ENCODE measurements at regions not wholly inside any gene's neighbourhood (a gene's known extent, or its start where the extent isn't known, plus 50 kb on each side); places are given as distances from the start of the nearest gene placed in this dataset.

- intact Hi-C loops (cut with micrococcal nuclease): loop anchor here (1.0 to 2.0 kb wide), 3 partner anchors 20 to 48 kb away; no protein-coding TSS in a partner anchor
- peaks cover 3% of the 10 kb centered on the region for H3K9me3 Mint-ChIP-seq
- no peak for DNase-seq (ENCODE audit: low spot score)
- H3K27me3 Mint-ChIP-seq (ENCODE audit: insufficient read depth): peaks cover 3% of the 10 kb centered on the region
- H3K27ac Mint-ChIP-seq: no peak overlapping the region
- peaks cover 2% of the 10 kb centered on the region for H3K36me3 Mint-ChIP-seq (ENCODE audit: low read depth)
- peaks cover 20% of the 10 kb centered on the region for H3K4me1 Mint-ChIP-seq (ENCODE audit: low read depth)
- H3K4me3 Mint-ChIP-seq: no peak overlapping the region
Measured at GRCh38 chr3:112412494-112412893, 79.5 kb downstream of the CD200 start.

DNA sequence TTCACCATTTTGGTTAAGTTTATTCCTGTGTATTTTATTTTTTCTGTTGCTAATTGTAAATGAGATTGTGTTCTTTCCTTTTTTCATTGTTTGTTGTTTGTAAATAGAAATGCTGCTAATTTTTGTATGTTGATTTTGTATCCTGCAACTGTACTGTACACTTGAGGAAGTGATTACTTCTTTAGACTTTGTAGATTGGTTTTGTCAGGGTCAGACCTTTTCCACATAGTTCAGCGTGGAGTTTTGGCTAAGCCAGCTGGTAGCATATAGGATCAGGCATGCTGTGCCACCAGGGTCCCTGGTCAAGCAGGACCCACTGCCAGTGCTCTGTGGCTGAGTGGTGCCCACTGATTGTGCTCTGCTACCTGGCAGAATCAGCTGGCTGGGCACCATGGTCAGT, 80.1 kb downstream of the CD200 start:
- Mint-ChIP-seq H3K36me3 (ENCODE audit: low read depth) (peaks cover 2% of the 10 kb centered on the region), H3K4me3 (no peak overlapping the region), H3K9me3 (peaks cover 3% of the 10 kb centered on the region), H3K4me1 (ENCODE audit: low read depth) (peaks cover 14% of the 10 kb centered on the region), H3K27ac (no peak overlapping the region), H3K27me3 (ENCODE audit: insufficient read depth) (peaks cover 3% of the 10 kb centered on the region)
- intact Hi-C loops (cut with micrococcal nuclease): loop anchor here (2.0 kb wide), 2 partner anchors 20 to 48 kb away; no protein-coding TSS in a partner anchor
- DNase-seq (ENCODE audit: low spot score): no peak

- Mint-ChIP-seq H3K4me1 (ENCODE audit: low read depth) (peaks cover 10% of the 10 kb centered on the region), H3K27me3 (ENCODE audit: insufficient read depth) (peaks cover 3% of the 10 kb centered on the region), H3K9me3 (peaks cover 3% of the 10 kb centered on the region), H3K4me3 (no peak overlapping the region), H3K27ac (no peak overlapping the region), H3K36me3 (ENCODE audit: low read depth) (peaks cover 2% of the 10 kb centered on the region)
- no peak for DNase-seq (ENCODE audit: low spot score)
- intact Hi-C loops (cut with micrococcal nuclease): loop anchor here (2.0 kb wide), 2 partner anchors 19 to 49 kb away; no protein-coding TSS in a partner anchor
Measured at GRCh38 chr3:112413722-112414121, 80.8 kb downstream of the CD200 start.
